ENCODE measurements at regions not wholly inside any gene's neighbourhood (a gene's known extent, or its start where the extent isn't known, plus 50 kb on each side); places are given as distances from the start of the nearest gene placed in this dataset.

DNA sequence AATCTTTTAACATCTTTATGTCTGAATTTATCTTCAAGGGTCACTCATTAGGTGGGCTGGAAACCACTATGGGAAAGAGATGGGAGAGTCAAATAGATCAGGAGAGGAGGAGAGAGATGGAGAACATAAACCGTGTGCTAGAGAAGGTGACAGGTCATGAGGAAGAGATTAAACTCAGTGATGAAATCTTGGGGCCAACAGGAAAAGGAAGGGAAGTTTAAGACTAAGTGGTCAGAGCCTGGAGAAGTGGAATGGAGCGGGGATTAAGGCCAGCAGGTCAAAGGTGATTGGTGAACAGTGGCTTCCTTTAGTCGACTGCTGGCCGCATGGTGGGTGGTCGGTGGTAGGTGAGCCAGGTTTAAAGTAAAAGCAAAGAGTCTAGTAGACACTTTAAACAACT, 169.3 kb upstream of the IVNS1ABP start:
- TF ChIP-seq, protein P1, sequence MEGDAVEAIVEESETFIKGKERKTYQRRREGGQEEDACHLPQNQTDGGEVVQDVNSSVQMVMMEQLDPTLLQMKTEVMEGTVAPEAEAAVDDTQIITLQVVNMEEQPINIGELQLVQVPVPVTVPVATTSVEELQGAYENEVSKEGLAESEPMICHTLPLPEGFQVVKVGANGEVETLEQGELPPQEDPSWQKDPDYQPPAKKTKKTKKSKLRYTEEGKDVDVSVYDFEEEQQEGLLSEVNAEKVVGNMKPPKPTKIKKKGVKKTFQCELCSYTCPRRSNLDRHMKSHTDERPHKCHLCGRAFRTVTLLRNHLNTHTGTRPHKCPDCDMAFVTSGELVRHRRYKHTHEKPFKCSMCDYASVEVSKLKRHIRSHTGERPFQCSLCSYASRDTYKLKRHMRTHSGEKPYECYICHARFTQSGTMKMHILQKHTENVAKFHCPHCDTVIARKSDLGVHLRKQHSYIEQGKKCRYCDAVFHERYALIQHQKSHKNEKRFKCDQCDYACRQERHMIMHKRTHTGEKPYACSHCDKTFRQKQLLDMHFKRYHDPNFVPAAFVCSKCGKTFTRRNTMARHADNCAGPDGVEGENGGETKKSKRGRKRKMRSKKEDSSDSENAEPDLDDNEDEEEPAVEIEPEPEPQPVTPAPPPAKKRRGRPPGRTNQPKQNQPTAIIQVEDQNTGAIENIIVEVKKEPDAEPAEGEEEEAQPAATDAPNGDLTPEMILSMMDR (IDR thresholded peaks at IDR 0.05) = no peak
- no peak for TF ChIP-seq POLR2A (IDR thresholded peaks at IDR 0.05)
